Putamen (tissue), 1 donor: ENCODE measurements at regions not wholly inside any gene's neighbourhood (a gene's known extent, or its start where the extent isn't known, plus 50 kb on each side); places are given as distances from the start of the nearest gene placed in this dataset.

Experiments used
- DNase-seq: peaks from one replicate; pipeline ENCODE4 v3.0.0-alpha.2; 2016; ENCODE audit warnings: low spot score

DNA sequence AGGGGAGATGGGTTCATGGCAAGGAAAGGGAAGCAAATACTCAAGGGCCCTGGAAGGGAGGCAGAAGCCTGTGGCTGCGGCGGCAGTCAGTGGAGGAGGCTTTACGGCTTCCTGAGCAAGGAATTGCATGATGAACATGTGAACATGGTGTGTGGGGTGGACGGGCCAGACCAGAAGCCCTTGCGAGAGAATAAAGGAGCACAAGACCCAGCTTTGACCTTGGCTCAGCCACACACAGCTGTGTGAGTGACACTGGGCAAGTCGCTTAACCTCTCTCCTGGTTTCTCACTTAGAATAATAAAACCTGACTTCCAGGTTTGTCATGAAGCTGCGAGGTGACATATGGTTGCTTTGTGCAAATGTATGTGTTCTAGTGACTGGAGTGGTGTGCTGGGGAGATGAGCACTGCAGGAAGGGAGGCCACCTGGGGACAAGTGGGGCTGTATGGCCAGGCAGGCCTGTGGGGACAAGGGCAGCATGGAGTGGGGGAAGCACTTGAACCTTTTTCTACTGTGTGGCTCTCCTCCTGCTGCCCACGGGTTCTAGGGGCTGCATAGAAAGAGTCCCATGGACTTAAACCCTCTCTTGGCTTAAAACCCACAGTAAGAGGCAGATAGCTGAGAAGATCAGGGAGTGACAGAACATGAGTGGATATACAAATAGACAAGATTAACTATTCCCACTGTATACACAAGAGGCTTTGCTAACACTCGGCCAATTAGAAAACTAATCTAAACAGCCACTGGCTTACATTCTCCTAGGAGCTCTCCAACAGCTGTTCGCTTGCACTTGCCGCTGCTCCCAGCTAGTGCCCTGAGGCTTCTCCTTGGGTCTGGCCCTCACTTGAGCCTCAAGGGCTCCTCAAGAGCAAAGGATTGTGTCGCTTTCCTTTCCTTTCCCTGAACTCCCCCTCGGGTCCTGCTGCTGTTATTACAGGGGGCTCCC is 67.3 kb upstream of the CDON start:
- no peak for DNase-seq

DNA sequence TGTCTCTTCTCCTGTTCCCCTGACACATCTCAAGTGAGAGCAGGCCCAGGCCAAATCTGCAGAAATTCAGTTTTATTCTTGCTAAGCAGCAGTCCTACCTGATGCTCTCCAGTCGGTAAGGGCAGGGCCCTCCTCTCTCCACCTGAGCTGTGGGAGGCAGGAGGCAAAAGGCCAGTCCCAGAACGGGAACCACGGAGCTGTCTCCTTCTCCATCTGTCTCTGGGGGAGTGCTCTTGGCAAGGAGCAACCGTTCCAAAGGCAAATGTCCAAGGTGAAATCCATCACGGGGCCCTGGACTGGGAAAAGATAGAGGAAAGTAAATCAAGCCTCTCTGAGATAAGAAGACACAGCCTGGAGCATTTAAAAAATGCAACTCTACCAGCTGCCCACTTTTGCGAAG is 65.2 kb upstream of the CDON start:
- DNase-seq = no peak

DNA sequence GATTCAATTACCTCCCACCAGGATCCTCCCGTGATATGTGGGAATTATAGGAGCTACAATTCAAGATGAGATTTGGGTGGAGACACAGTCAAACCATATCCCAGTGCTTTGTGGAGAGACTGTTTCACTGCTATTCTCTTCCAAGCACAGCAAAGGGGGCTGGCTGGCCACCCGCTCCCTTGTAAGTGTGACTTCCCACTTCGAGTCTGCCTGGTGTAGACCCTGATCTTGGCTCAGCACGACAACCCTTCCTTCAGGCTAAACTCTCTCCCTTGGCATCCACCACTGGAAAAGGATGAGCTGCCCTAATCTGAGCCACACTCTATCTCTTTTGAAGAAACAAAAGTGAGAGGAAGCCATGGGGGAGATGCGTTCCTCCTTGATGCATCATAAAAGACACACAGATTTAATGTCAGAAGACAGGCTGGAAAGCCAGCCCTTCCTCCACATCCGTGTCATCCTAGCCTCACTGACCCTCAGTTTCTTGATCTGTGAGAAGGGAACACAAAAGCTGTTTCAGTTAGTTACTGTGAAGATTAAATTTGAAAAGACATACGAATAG is 64.7 kb upstream of the CDON start:
- no peak for DNase-seq

DNA sequence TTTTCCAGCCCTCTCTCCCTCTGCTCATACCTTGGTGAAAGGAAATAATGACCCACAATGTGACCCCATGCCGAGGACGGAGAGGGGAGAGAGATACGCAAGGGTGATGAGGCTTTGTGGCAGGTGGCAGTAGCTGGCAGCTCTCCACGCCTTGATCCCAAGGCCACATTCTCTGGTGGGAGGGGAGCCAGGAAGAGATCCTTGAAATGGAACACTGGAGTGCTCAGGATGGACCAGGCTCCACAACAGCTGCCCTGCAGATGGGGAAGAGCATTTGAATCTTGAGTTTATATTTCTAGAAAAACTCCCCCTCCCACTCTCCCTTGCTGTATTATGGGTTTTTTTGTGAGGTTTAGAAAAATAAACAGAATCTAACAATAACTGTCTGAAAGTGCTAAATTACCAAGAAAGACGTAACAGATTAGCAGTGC is 61.6 kb upstream of the CDON start:
- DNase-seq = no peak

DNA sequence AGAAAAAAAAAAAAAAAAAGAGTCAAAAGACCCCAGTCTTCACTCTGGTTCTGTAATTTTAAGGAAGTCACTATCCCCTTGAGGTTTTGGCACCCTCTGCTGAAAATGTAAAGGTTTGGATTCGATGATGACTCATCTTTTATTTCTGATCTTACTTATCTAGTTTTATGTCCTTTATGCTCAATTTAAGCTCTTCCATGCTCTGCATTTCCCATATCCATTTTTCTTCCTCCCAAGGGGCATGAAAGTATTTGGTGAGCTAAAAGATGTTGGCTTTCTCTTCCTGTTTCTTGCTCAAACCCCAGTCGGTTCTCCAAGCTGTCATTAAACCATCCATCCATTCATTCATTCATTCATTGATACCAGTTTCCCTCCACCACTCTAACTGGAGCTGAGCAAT is 61.0 kb upstream of the CDON start:
- no peak for DNase-seq

DNA sequence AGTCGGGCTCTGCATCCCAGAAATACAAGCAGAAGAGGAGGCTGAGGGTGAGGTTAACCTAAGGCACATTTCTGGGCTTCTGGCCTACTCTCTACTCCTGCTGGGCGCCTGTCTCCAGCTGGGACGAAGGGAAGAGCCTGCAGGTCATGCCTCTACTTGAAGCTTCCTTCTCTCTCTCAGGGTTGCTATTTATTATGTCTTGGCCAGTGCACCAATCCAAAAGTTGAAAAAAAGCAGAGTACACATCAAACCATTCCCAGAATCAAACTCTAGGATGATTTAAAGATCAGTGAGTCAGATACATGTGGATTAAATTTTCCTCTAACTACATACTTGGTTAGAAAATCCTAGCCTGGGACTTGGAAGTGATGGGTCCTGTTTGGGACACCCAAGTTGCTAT is 60.2 kb upstream of the CDON start:
- no peak for DNase-seq

DNA sequence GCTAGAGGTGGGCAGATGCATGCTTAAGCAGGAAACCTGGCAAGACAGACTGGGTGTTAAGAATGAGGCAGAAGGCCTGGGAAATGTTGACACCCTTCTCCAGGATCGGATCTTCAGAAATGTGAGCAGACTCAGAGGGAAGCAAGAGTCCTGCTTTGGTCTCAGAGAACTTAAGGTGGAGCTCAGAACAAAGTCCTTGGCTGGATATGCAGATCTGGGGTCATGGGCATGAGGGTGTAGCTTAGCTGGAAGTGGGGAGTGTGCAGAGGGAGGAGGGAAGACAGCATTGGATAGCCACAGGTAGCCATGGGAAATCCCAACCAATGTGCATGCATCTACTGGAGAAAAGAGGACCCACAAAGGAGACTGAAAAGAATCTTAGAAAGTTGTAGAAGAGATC is 58.6 kb upstream of the CDON start:
- no peak for DNase-seq

DNA sequence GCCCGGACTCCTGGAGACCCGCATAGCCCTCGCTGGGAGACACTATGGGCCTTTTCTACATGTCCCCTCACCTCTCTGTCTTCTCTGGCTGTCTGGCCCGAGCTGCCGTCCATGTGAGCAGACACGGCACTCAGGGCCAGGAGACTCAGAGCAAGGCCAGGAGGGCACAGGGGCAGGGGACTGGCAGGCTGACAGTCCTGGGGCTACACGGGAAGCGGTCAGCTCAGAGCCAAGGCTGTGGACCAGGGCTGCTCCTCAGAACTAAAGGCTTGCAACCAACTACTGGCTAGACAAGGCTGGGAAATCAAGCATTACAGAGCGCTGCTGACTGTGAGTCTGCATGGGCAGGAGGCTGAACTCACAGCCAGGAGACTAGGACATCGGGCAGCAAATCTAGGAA is 56.1 kb upstream of the CDON start:
- no peak for DNase-seq

DNA sequence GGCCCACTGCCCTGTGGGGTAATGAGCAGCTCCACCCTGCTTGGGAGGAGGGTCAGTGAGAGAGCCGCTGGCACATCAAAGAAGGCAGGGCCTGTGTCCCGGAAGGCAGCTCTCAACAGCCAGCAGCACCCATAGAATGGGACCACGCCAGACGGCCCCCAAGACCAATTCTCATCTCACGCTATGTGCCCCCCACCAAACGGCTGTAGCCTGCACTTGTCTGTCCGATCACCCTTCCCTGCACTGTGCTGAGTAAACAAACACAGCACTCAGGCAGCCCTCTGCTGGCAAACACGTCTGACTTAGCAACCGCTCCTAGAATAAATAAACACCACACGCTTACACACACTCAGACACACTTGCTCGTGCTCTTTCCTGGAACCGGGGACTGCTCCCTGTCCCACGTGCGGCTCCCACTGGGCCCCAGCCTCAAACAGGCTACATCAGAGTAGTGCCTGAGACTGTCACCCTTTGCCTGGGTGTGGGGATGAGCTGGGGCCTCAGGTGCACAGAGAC is 53.2 kb upstream of the CDON start:
- no peak for DNase-seq

DNA sequence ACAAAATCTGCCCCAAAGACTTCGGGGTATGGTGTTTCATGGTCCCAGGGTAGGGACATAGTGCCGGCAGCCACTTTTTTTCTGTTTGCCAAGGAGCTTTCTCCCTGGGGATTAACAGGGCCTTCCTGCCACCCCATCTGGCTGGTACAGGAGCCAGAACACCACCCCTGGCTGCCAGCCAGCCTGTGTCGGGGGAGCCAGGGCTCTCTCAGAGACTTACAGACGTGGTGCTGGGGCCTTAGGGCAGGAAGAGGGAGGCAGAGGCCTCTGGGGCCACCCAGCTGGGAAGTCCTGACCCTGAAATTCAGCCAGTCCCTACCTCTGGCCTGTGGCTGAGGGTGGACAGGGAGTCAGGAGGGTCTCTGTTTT is 52.4 kb upstream of the CDON start:
- DNase-seq = no peak

DNA sequence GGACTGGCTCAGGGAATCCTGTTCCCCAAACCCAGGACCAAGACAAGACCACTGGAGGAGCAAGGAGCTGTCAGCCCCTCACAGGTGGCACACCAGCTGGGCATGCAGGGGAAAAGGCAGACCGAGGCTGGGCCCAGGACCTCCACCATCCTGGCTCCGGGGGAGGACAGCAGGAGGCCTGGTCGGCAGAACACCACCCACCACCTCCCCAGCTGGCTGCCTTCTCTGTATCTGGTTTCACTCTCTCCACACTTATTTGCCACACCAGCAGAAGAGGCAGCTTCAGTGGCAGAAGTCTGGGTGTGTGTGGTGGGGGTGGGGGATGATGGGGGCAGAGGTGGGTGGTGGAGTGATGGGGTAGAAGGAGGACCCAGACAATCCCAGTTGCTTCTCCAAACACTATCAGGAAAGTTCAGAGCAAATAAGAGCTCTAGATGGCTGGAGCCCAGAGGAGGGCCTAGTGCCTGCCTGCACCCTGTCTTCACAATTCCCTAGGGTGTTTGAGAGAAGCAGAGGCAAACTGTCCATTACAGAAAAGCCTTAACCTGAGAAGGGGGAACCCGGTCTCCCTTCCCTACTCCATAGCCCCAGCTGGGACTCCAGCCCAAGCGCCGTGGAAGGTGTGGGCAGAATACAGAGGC is 51.9 kb upstream of the CDON start:
- no peak for DNase-seq

DNA sequence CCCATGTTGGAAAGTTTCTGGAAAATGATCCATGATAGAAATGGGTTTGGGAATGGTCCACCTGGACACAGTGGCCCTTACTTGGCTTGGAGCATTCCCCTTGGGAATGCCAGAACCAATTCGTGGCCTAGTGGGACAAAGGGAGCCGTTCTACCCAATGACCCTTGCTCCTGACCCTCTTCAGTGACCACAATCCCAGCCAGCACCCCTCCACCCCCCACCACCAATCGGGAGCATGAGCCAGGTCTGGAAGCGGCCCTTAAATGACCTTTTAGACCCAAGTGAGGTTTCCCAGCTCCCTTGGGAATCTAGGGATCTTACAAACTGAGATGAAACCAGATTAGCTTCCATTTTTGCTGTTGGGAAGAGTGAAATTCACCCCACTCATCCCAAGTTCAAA is 51.3 kb upstream of the CDON start:
- DNase-seq = no peak

DNA sequence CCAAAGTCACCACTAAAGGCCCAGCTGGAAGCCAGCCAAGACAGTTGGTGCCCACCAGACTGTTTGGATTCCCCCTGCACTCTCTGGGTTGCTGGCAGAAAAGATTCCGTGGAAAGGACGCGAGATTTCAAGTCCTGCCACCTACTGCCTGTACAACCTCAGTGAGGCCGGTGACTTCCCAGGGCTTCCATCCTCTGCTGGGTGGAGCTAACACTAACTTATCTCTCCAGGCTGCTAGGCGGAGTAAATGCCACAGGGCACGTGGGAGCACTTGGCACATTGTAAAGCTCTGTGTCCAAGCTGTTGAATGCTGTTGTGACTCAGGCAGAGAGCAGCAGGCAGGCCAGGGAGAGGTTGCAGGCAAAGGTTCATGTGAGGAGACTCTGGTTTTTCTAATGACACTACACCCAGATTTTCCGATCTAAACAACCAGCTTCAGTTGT is 50.9 kb upstream of the CDON start:
- DNase-seq = no peak

DNA sequence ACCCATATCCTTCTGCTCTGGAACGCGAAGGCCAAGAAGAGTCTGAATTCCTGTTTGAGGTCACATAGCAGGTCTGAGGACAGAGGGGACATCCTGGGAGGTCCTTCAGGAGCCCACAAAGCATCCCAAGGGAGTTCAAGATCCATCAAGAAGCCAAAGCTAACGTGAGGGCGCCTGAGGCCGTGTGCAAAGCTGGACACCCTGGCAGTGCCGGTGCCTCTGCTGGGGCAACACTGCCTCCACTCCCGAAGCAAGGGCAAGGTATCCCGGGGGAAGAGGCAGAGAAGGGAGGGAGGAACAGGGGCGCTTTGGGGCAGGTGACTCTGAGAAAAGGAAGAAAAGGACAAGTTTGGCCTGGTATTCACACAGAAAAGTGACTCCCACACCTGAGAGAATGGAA is 50.3 kb upstream of the CDON start:
- no peak for DNase-seq

DNA sequence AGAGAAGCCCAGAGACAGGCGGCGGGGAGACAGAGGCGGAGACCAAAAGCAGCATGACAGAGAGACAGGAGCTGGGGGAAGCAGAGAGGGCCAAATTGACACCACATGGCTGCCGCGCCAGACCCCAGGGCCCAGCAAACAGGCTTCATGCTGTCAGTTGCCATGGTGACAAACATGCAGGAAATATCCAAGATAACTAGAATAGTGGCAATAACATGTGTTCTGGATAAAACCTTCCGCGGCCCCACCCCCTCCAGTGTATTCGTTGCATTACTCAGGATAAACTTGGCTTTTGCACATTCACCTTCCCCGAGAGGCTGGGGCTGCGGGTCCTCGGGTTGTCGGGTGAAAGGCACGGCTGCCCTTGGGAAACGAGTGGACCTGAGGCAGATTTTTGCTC is 49.9 kb upstream of the CDON start:
- DNase-seq = no peak
